ENCODE measurements at regions not wholly inside any gene's neighbourhood (a gene's known extent, or its start where the extent isn't known, plus 50 kb on each side); places are given as distances from the start of the nearest gene placed in this dataset.

DNA sequence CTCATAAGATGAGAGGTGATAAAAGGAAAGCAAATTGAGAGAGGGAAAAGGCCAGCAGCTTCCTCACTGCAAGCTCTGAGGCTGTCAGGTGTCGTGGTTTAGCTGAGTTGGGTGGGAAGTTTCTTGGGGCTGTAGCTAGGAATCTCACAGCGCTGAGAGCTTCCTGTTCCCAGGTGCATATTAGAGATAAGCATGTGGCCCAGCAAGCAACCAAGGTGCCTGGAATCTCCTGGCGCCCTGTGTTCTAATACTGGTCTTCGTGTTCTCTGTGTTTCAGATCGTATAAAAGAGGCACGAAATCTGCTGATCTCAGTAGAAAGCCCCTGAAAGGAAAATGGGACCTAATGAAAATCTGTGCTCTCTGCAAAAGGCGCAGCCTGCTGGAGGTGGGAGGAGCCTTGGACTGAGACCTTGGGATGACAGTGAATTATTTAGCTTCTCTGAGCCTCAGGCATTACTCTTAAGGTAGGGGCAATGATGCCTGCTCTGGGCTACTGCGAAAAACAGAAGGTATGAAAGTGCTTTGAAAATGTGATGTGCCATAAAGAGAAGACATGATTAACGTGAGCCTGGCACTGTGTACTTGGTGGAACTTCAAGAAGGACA lies 499.9 kb downstream of the TBL1XR1 start:
- no peak for DNase-seq

- no peak for DNase-seq
These were observed 500.5 kb downstream of the TBL1XR1 start for GRCh38 chr3:176696816-176697215.

- no peak for DNase-seq
These were observed 504.1 kb downstream of the TBL1XR1 start for GRCh38 chr3:176692966-176693785.

DNA sequence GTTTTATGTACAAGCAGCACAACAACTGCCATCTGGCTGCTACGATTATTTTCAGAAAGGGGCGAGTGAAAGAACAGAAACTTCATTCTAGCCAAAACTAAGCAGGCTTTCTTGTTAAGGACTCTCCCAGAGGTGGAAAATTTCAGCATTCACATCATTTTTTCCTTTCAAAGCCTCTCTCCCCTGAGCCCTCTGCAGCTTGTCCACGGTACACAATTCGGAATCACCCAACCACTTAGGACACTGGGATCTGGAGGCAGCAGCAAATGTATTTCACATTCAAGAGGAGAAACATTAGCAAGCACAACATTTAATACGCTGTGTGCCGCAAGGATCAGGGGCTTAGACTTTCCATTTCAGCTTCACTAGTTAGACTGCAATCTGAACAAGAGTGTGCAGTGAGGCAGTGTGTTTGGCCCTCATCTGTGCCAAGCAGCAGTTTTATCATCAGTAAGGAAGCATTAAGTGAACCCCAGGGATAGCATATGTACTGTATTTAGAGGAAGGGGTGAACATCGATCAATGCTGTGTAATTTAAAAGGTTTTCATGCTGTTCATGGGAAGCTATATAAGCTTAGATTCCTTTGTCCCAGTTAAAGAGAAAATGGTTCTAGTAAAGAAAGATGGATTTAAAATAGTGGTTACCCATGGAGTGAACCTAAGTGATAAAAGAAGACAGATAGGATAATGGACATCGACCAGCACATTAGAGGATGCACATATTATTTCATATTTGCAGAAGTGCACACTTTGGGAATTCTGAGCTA lies 504.9 kb downstream of the TBL1XR1 start:
- no peak for DNase-seq

DNA sequence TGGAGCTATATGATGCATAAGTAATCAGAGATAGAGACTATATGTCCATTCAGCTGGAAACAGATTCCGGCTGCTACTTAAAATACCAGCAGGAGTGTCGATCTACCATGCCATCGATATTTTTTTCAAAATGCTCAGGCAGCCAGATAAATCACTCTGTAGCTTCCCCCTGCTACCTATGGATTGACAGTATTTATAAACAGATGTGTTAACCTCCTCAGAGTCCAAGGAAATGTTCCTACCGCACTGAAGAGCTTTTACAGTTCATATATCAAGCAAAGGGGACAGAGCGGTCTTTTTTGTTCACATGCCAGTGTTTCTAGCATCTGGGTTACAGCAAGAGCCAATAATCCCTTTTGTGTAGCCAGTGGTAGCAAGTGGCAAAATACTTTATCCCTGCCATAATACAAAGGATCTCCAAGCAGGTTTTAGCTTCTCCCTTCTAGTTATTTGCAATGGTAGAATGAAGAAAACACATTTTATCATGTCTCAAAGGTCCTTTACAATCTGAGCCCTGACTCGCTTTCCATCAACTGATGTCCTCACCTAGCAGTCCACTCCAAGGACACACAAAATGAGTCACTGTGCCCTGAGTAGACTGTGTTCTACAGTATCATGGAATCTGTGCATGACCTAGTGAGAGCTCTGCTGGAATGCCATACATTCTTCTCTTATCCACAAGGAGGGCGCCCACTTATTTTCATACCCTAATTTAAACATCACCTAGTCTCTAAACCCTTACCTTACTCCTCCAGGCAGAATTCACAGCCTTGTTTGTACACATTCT lies 507.0 kb downstream of the TBL1XR1 start:
- no peak for DNase-seq

DNA sequence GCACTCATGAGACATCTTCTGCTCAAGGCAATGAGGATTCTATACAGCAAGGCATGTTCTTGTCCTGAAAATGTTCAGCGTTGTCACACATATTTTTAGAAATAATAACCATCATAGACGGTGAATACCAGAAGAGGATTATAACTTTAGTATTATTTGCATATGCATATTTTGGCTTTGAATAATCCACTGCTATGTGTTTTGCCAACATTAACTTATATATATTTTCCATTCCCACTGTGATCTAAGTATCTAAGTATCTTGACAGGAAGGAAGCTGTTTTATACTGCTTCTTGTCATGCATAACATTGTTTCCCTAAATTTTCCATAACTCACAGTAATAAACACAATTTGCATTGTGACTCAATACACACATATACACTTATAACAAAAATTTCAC lies 509.5 kb downstream of the TBL1XR1 start:
- DNase-seq: no peak

GRCh38 chr3:176683382-176683781 lies 513.9 kb downstream of the TBL1XR1 start:
- no peak for DNase-seq

DNA sequence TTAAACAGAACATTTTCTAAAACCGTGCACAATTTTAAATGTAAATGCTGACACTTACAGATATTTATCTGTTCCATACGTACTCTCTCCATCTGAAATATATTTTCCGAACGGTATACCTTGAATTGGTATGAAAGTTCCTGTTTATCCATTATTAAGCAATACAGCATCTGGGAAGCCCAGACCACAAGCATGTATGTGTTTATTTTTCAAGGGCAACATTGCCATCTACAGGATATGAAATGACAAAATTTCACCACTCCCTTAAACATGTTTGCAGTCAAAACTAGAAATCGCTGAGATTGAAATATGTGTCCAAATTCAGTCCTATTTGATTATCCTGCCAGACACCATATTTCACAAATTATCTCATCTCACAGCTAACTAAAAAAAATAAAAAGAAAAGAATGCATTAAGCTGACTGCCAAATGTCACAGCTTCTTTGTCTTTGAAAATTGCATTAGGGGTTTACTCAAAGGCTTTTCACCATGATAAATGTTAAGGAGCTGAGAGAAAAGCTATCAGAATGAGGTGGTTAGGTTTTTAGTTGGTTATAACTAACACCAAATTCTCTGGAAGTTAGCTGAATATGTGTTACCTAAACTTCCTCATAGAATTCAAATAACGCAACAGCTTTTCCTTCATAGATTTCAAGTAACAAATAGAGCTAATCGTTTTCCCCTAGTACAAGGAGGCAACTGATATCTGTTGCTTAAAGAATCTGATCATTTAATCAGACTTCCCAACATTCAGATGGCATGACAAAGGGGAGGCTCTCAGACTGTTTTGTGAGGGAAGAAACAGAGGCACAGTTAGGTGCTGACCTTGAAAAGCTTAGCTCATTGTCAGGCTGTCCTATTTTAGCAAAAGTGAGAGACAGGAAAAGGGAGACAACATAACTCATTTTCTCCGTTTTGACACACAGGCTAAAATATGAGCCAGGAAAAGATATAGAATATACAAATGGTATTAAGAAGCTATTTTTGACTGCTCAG lies 533.1 kb downstream of the TBL1XR1 start:
- DNase-seq: no peak

DNA sequence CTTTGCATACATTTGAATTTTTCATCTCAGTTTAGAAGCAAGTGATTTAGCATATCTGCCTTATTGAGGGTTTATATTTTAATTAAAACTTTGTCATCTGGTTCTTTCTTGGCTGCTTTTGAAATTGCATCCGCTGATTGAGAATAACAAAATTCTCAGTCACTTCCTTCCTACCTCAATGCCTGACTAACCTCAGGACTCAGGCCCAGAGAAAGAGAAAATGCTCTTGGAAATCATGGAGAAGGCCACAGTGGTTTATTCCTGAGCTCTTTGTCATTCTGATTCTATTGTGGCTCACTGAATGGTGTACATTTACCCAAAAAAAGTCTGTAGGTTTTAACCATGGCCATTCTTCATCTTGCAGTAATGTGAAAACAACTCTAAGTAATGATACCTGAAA lies 533.9 kb downstream of the TBL1XR1 start:
- DNase-seq: no peak

DNA sequence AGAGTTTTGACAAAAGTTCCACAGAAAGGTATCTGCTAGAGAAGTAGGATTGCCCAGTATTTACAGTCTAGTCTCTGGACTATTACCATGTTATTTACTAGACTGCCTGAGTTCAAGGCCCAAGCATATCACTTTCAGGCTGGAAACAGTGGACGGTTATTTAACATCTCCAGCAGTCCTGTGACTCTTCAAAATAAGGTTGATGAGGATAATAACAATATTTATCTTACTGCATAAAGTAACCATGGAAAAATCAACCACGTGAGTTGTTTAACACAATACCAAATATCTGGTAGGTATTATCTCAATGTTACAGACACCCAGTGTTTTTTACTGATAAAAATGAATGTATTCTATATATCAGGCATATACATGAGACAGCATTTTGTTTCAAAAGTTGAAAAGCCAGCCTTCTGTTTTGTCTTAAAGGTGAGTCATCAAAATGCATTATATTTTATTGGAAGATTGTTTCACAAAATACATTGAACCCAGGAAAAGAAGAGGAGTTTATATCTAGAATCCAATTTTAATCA lies 535.8 kb downstream of the TBL1XR1 start:
- DNase-seq: no peak

GRCh38 chr3:176655404-176656094 lies 541.7 kb downstream of the TBL1XR1 start:
- DNase-seq: no peak

- no peak for DNase-seq
These were observed 545.7 kb downstream of the TBL1XR1 start for GRCh38 chr3:176651622-176652021.

GRCh38 chr3:176650478-176650877 lies 546.8 kb downstream of the TBL1XR1 start:
- no peak for DNase-seq

DNA sequence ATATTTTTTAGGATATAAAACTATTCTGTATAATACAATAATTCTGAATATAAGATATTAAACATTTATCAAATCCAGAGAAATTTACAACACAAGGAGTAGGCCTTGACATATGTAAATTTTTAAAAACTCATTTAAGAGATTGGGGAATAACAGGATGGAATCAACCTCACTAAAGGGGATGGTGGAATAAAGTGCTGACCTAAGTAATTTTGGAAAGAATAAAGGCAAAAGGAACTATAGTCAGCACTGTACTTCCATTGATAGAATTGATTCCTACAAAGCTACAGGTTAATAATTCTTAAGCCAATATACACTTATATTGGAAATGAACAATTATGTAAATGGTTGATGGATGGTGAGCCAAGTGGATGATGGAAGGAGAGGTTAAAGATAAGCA lies 549.3 kb downstream of the TBL1XR1 start:
- DNase-seq: no peak

GRCh38 chr3:176633511-176633910 lies 563.8 kb downstream of the TBL1XR1 start:
- no peak for DNase-seq

DNA sequence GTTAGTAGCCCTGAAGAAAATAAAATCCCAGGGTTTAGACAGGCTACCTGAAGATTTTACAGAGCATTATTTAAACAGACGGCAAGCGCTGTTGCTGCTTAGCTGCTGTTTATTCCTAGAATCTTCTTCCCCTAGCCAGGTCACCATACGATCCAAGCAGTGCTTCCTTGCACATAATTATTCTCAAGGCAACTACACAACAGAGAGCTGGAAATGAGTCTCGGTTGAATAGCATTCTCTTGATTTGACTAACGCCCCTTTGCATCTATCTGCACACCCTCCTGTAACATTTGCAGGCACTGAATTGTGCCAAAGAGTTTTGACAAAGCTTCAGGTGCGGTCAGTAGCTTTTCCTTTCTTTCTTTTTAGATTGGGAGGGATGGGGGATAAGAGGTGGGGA lies 564.4 kb downstream of the TBL1XR1 start:
- DNase-seq: no peak

DNA sequence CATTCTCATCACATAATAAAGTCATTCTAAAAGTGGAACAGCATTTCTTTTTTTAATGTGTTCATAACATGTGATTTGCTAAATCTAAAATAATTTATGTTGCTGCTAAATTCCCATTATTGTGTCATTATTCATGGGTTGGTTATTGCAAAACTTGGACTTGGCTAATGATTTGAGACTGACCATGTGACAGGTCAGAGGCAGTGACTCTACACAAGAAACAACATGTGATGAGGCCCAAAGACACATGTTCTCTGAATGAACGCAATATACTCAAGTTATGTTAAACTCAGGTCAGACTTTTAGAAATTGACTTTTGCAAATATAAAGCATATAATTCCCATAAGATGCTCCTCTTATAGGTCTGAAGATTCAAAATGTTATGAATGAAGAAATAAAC lies 566.1 kb downstream of the TBL1XR1 start:
- DNase-seq: no peak

DNA sequence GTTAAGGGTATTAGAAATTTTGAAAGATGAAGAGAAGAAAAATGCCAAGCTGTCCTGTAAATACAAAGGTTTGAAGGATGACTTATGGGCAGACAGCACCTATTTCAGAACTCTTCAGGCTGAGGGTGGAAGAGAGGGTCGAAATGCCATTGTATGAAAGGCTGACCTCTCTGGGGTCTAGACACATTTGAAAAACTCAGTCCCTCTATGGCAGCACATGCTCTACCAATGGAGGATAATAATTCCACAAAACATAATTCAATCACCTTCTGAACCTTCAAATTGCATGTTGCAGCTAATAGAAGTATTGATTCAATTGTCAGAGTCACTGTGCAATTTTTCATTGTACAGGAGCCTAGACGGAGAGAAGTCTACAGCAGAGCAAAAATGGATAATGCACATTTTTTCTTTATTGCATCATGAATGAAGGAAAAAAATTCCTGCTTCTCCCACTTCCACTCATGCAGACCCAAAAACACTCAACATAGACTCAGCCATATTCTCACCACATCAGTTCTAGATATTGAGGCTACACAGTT lies 569.1 kb downstream of the TBL1XR1 start:
- DNase-seq: no peak

DNA sequence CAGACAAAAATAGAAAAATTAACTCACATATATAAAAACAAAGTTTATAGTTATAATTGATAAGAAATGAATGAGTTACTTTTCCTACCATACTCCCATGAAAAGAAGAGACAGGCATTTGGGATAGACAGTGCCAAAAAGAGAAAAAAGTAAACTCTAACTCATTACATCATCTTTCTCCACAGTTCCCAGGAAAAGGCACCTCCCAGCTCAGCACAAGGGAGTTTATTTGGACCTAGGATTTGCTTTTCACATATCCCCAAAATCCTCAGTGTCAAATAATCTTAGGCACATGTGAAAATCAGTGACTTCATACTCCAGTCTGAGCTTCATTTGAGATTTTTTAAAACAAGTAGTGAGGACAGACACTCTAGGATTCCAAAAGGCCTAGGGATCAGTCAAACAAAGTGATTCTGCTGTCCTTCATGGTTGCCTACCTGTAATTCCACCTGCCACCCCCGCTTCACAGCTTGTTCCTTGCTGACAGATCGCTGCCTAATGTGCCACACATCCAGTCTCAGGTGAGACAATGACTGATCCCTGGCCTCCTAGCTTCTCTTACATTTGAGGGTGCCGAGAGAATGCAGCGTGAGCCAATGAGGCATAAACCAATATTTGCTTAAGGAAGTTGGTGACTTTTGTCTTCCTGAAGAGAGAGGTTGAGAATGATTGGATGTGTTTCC lies 573.7 kb downstream of the TBL1XR1 start:
- no peak for DNase-seq

- no peak for DNase-seq
These were observed 577.4 kb downstream of the TBL1XR1 start for GRCh38 chr3:176619833-176620232.
